Superior temporal gyrus (tissue), 1 donor: ENCODE measurements at regions not wholly inside any gene's neighbourhood (a gene's known extent, or its start where the extent isn't known, plus 50 kb on each side); places are given as distances from the start of the nearest gene placed in this dataset.
A peak's percentile ranks its signal among the peaks of the same experiment; 100 is the strongest.

Source experiments
- DNase-seq: peaks from one replicate; pipeline ENCODE4 v3.0.0-alpha.2; 2016; ENCODE audit errors: extremely low spot score

DNA sequence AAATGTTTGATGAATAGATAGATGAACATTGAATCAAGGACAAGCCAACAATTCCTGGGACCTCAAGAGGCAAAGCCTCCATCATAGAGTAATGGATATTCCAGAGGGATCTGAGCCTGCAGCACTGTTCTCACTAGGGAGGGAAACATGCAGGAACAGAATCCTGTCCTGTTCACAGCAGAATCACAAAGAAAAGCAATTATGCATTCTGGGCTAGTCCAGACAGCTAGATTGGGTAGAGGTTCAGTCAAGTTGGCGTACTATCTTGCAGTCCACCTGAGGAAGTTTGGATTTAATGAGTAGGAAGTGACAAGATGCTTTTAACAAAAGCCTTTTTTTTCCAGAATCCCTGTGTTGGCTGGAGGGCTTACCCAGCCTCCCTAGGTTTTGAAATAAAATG is 314.5 kb upstream of the SEMA6D start:
- DNase-seq: no peak

DNA sequence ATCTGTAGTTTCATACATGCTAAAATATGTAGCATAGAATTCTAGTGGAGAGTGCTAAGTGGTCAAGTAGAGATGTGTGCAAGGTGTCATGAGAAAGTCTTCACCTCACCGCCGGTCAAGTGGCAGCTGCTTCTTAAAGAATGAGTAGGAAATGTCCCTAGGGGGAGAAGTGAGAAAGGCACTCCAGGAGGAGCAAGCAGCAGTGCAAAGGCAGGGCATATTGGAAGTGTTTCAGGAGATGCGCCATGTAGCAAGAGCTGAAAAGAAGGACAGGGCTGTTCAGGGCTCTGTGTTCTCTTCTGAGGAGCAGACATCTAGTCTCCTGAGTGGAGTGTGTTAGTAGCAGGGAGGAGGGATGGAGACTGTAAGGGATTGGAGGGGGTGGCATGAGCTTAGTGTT is 312.4 kb upstream of the SEMA6D start:
- DNase-seq: peak; percentile 42

- peak; percentile 32 for DNase-seq
Measured at GRCh38 chr15:47405365-47406162, 311.7 kb upstream of the SEMA6D start.

- DNase-seq: no peak
Measured at GRCh38 chr15:47407692-47408091, 309.6 kb upstream of the SEMA6D start.

- DNase-seq: peak; percentile 71
Measured at GRCh38 chr15:47409038-47409437, 308.3 kb upstream of the SEMA6D start.

DNA sequence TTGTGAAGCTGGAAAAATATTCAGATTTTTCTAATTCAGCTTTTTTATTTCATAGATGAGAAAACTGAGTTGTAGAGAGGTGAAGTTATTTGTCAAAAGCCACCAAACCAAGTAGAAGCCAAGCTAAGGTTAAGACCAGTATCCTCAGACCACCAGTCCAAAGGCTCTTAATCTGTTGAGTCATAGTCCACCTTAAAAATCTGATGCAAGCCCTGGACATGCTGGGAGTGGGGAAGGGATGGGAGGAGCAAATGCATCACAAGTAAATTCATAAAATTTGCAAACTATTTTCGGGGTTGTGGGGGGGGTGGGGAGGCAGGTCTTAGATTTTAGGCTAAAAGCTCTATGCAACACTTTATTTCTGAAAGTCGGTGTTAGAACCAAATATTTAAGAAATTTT is 307.7 kb upstream of the SEMA6D start:
- no peak for DNase-seq

- no peak for DNase-seq
Measured at GRCh38 chr15:47410247-47410646, 307.1 kb upstream of the SEMA6D start.

- DNase-seq: no peak
Measured at GRCh38 chr15:47411733-47412132, 305.6 kb upstream of the SEMA6D start.

DNA sequence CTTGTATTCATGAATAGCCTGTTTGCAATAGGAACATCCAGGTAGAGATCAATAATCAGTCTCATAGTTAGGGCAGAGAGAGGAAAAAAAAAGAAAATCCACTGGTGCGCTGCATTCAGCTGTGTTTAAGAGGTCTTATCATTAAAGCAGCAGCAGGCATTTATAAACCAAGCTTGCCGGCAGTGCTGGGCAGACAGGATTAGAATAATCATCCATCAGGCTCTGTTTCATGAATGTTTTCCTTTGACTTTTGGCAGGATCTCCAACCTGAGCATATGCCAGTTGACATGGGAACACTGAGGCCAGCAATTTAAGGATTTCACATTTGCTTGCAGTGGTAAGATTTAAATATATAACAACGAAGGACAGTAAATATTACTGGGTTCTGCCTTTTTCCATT is 305.2 kb upstream of the SEMA6D start:
- DNase-seq: no peak

- no peak for DNase-seq
Measured at GRCh38 chr15:47412802-47413201, 304.5 kb upstream of the SEMA6D start.

DNA sequence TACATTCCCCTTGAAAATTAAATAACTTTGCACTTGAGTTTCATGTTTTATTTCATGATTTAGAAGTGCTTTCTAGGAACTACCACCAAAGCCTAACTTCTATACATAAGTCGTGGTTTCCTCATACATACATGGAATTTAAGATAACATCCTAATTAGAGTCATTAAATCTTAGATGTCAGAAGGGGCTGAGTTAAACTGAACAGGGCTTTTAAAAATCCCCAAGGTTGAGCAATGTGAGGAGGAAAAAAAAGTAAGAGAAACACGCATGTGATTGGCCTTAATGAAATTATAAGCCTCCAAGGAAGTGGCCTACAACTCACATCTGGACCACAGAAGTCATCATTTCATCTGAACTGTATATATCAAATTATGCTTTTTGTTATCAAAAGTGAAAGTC is 303.1 kb upstream of the SEMA6D start:
- DNase-seq: no peak

DNA sequence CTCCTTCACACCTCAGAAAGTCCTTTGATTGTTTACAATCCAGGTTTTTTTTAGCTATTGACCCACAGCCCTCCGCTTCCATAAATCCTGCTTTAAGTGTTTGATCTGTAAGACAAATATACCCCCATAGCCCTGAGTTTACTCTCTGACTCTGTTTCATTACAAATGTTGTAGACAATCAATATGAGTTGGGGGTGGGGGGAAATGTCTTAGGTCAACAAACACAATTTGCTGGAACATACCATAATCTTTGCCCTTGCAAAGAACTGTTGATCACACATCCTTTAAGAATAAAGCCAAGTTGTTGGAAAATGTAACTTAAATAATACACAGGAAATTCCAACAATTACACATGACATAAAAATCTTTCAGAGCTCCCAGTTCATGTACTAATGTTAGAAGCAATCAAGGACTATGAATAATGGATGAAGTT is 301.8 kb upstream of the SEMA6D start:
- no peak for DNase-seq

DNA sequence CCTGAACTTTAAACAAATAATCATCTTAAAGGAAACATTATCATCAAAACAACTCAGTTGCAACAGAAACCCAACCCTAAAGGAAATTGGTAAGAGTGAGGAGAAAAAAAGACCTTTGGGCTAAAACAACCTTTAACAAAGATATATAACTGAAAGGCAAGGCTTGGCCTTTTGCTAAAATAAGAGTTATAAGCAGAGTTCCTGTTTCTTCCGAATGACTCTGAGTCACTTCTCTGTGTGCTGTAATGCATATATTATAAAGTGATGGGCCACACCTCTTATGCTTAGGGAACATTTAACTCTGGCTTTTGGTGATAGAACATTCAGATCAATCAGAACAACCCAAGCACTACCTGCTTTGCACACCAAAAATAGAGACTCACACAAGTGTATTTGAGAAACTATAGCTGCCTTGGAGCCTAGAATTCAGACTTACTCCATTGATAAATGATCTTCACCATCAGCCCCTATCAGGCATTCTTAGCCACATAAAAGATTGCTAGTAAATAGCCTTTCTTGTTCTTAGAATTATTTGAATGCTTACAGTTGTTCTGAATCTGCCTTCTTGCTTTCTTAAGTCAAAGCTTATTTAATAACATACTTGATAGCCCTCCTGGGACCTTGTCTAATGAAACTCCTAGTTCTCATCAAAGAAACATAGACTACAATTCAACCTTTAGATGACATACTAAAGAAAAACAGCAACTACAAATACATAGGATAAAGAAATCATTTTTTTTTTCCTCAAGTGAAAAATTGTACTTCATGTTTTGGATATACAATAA is 294.2 kb upstream of the SEMA6D start:
- no peak for DNase-seq

- no peak for DNase-seq
Measured at GRCh38 chr15:47427463-47427862, 289.8 kb upstream of the SEMA6D start.

- no peak for DNase-seq
Measured at GRCh38 chr15:47429376-47429775, 287.9 kb upstream of the SEMA6D start.

DNA sequence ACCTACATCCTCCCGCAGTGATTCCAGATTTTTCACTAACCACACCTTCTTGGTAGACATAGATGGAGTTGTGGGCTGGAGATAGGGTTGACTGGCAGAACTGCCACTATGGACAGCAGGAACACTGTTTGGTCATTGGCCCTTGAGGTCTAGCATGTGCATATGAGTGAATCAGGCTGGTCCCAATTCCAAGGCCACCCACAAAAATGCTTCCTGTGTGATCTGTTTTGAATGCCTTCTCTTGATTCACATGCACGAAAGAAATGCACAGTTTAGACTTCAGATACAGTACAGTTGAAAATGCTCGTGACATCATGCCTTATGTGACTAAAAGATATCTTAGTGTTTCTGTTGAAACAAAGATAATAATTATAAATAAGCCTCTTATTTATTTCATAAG is 285.8 kb upstream of the SEMA6D start:
- no peak for DNase-seq

DNA sequence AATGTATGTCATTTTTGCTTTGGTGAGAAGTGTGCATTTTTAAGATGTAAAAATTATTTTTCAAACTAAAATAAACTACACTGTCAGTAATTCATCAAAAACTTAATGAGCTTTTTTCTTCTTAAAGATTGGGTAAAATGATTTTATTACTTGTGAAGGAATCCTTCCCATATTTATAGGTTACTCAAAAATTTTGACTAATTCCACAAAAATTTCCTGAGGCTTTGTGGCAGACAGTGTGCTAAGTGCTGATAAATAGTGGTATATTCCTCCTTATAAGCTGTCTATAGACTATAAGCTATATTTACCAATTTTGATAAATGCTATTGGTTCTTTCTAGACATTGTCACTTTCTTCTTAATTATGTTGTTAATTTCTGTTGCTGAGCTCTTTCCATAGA is 284.5 kb upstream of the SEMA6D start:
- no peak for DNase-seq

GRCh38 chr15:47434596-47434995 is 282.7 kb upstream of the SEMA6D start:
- no peak for DNase-seq

GRCh38 chr15:47437491-47437890 is 279.8 kb upstream of the SEMA6D start:
- no peak for DNase-seq

DNA sequence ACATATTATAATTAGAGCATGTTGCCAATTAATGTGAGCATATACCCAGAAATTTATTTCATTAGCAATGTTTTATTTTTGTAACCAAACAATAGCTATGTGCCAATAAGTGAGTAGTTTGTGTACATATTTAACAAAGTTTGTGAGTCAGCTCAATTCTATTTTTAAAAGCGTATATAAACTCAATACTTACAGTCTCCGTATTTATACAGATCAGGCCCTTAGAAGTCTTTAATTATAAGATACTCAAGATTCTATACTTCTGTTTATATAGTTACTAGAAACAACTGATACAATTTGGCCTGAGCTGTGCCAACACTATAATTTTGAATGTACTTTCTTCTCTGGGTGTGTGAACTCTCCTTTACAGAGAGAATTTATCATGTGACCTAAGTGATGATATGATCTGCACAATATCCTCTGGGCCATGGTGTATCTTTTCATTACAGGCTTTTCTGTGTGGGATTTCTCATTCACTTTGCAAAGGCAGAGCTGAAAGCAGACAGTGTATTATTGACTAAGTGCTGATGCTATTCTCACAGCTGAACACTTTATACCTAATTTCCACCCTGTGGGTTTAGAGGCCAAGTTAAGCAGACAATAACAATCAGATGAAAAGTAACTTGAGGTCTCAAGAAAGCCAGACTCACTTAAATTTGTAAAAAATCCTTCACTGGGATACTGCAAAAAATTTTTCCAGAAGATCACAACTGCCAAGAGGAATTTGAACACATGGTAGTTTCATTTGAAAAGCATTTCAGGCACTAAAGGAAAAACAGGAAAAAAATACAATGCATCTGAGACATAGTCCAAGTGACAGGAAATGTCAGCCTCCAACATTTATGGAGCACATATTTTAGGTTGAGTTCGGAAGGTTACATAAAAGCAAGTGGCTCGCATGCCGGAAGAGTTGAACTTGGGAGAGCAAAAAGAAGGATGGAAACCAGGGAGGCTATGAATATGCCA is 277.9 kb upstream of the SEMA6D start:
- DNase-seq: no peak

DNA sequence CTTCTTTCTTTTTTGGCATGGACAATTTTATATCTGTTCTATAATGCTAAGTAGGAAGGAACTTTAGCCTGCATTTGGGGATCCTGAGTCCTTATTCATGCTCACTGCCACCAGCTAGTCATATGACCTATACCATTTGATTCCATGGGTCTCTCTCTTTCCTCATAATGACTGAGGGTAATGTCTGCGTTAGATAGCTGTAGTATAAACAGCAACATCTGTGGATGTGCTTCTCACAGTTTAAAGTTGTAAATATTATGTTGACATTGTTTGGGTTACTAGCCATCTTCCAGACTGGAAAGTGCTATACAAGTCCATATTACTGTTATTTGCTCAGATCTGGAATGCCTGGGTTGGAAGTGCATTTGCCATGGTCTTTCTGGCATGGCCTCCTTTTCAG is 274.9 kb upstream of the SEMA6D start:
- DNase-seq: no peak

- no peak for DNase-seq
Measured at GRCh38 chr15:47443839-47444238, 273.5 kb upstream of the SEMA6D start.
